ENCODE measurements at regions not wholly inside any gene's neighbourhood (a gene's known extent, or its start where the extent isn't known, plus 50 kb on each side); places are given as distances from the start of the nearest gene placed in this dataset.

DNA sequence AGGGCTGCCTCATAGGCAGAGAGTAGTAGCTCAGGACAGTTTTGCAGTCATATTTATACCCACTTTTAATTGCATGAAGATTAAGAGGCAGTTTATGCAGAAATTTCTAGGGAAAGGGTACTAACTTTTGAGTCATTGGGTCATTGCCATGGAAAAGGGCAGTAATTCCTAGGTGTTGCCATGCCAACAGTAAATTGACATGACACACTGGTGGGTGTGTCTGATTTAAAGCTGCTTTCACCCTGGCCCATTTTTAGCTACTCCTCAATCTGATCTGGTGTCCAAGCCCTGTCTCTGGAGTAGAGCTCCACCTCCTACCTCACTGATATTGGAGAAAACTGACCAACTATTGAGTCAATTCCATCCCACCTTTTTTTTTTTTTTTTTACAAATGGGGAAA is 161.5 kb upstream of the ZKSCAN2 start:
- TF ChIP-seq, protein P1, sequence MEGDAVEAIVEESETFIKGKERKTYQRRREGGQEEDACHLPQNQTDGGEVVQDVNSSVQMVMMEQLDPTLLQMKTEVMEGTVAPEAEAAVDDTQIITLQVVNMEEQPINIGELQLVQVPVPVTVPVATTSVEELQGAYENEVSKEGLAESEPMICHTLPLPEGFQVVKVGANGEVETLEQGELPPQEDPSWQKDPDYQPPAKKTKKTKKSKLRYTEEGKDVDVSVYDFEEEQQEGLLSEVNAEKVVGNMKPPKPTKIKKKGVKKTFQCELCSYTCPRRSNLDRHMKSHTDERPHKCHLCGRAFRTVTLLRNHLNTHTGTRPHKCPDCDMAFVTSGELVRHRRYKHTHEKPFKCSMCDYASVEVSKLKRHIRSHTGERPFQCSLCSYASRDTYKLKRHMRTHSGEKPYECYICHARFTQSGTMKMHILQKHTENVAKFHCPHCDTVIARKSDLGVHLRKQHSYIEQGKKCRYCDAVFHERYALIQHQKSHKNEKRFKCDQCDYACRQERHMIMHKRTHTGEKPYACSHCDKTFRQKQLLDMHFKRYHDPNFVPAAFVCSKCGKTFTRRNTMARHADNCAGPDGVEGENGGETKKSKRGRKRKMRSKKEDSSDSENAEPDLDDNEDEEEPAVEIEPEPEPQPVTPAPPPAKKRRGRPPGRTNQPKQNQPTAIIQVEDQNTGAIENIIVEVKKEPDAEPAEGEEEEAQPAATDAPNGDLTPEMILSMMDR (IDR thresholded peaks at IDR 0.05): no peak
- no peak for TF ChIP-seq EZH2 (IDR thresholded peaks at IDR 0.05; ENCODE audit: borderline replicate concordance, insufficient read depth, low read depth, low read length, poor library complexity, severe bottlenecking)
